ENCODE measurements at regions not wholly inside any gene's neighbourhood (a gene's known extent, or its start where the extent isn't known, plus 50 kb on each side); places are given as distances from the start of the nearest gene placed in this dataset.

DNA sequence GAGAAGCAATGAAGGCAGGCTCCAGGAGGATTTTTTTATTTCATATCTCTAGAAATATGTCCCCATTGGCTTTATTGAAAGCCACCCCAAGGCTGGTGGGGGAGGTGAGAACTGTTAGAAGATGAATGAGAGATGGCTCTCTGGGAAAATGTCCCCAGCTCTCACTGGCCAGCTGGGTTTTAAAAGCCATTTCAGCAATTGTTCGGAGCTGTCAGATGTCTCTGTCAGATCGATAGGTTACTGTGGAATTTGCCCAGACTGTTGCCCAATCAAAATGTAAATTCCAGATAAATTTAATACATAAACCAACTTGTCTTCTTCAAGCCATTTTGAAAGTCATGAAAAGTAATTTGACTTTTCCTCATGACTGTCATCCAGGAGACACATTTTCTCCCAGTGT lies 67.0 kb upstream of the BRINP1 start:
- WGBS (ENCODE audit: insufficient coverage), result 100% methylated on average over 2 of the region's 2 CpGs
- H3K4me1 Mint-ChIP-seq, result no peaks in the 10 kb centered on the region
- H3K4me3 Mint-ChIP-seq, result no peak overlapping the region
- no peak overlapping the region for H2AFZ ChIP-seq (ENCODE audit: insufficient read depth, low read depth, low read length, poor library complexity, severe bottlenecking)
- DNase-seq, result no peak
- H3K4me2 ChIP-seq (replicated peaks; ENCODE audit: low read depth, low read length, poor library complexity, severe bottlenecking), result no peak overlapping the region
- no peaks in the 10 kb centered on the region for H3K27me3 ChIP-seq (replicated peaks in 1 of 4; ENCODE audit: control extremely low read depth in 1 of 4, control insufficient read depth in 3 of 4, insufficient read depth in 4 of 4, low read length in 3 of 4)
- ChIA-PET POLR2A (no interaction called here), CTCF (no interaction called here)
- H3K36me3 ChIP-seq (replicated peaks in 1 of 2; ENCODE audit: control extremely low read depth in 1 of 2, control insufficient read depth in 1 of 2, extremely low read depth in 1 of 2, insufficient read depth in 2 of 2, low read length in 1 of 2), result no peaks in the 10 kb centered on the region
- no peaks in the 10 kb centered on the region for H3K4me1 ChIP-seq (ENCODE audit: control insufficient read depth in 2 of 2, insufficient read depth in 2 of 2, low read length in 2 of 2)
- no peaks in the 10 kb centered on the region for H4K20me1 ChIP-seq (ENCODE audit: control insufficient read depth, insufficient read depth, low read length, poor library complexity, severe bottlenecking)
- H3K27ac Mint-ChIP-seq, result no peak overlapping the region
- H3K9me3 Mint-ChIP-seq (ENCODE audit: insufficient read depth), result no peaks in the 10 kb centered on the region
- no peak for TF ChIP-seq EZH2 (IDR thresholded peaks at IDR 0.05; ENCODE audit: borderline replicate concordance, insufficient read depth, low read depth, low read length, poor library complexity, severe bottlenecking)
- TF ChIP-seq, protein P1, sequence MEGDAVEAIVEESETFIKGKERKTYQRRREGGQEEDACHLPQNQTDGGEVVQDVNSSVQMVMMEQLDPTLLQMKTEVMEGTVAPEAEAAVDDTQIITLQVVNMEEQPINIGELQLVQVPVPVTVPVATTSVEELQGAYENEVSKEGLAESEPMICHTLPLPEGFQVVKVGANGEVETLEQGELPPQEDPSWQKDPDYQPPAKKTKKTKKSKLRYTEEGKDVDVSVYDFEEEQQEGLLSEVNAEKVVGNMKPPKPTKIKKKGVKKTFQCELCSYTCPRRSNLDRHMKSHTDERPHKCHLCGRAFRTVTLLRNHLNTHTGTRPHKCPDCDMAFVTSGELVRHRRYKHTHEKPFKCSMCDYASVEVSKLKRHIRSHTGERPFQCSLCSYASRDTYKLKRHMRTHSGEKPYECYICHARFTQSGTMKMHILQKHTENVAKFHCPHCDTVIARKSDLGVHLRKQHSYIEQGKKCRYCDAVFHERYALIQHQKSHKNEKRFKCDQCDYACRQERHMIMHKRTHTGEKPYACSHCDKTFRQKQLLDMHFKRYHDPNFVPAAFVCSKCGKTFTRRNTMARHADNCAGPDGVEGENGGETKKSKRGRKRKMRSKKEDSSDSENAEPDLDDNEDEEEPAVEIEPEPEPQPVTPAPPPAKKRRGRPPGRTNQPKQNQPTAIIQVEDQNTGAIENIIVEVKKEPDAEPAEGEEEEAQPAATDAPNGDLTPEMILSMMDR (IDR thresholded peaks at IDR 0.05), result no peak
- H3K9ac ChIP-seq (ENCODE audit: low read length), result no peak overlapping the region
- no peaks in the 10 kb centered on the region for H3K27me3 Mint-ChIP-seq
- no peak overlapping the region for H3K4me3 ChIP-seq (ENCODE audit: control extremely low read depth in 1 of 5, extremely low read depth in 1 of 5, insufficient read depth in 1 of 5, low read depth in 2 of 5, low read length in 4 of 5)
- H3K9me3 ChIP-seq (ENCODE audit: control extremely low read depth in 1 of 3, control insufficient read depth in 2 of 3, insufficient read depth in 1 of 3, low read length in 2 of 3), result no peaks in the 10 kb centered on the region
- intact Hi-C loops (cut with micrococcal nuclease), result no loop called here
- no peak for ATAC-seq (ENCODE audit: low read depth)
- no peak overlapping the region for H3K27ac ChIP-seq (ENCODE audit: low read length in 2 of 2)
- no peaks in the 10 kb centered on the region for H3K79me2 ChIP-seq (ENCODE audit: control insufficient read depth, insufficient read depth, low read length)

DNA sequence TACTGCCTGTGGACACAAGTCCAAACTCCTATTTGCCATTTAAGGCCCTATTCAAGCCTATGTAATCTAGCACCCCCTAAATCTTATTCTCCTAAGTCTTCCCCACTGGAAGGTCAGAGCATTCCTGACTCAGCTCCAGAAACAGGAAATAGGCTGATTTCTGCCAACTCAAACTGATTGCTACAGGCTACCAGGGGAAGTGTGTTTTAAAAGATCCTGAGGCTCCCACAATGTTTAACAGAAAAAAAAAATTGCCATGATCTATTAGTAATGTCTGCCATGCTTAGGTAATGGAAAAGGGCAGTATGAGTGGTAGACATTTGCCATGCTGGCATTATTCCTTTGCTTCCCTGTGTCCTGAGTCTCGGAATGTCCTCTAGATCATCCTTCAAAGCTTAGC lies 65.8 kb upstream of the BRINP1 start:
- no peak overlapping the region for H3K4me3 Mint-ChIP-seq
- no peak overlapping the region for H3K27ac Mint-ChIP-seq
- H3K36me3 ChIP-seq (replicated peaks in 1 of 2; ENCODE audit: control extremely low read depth in 1 of 2, control insufficient read depth in 1 of 2, extremely low read depth in 1 of 2, insufficient read depth in 2 of 2, low read length in 1 of 2), result no peaks in the 10 kb centered on the region
- H2AFZ ChIP-seq (ENCODE audit: insufficient read depth, low read depth, low read length, poor library complexity, severe bottlenecking), result no peak overlapping the region
- H3K4me1 Mint-ChIP-seq, result no peaks in the 10 kb centered on the region
- intact Hi-C loops (cut with micrococcal nuclease), result no loop called here
- no peak overlapping the region for H3K4me2 ChIP-seq (replicated peaks; ENCODE audit: low read depth, low read length, poor library complexity, severe bottlenecking)
- no peaks in the 10 kb centered on the region for H3K9me3 Mint-ChIP-seq (ENCODE audit: insufficient read depth)
- DNase-seq (no peak), ATAC-seq (ENCODE audit: low read depth) (no peak)
- ChIA-PET POLR2A (no interaction called here), CTCF (no interaction called here)
- no peak overlapping the region for H3K9ac ChIP-seq (ENCODE audit: low read length)
- 100% methylated on average over 1 of the region's 1 CpG for WGBS (ENCODE audit: insufficient coverage)
- H3K4me3 ChIP-seq (ENCODE audit: control extremely low read depth in 1 of 5, extremely low read depth in 1 of 5, insufficient read depth in 1 of 5, low read depth in 2 of 5, low read length in 4 of 5), result no peak overlapping the region
- H3K4me1 ChIP-seq (ENCODE audit: control insufficient read depth in 2 of 2, insufficient read depth in 2 of 2, low read length in 2 of 2), result no peaks in the 10 kb centered on the region
- H3K27me3 Mint-ChIP-seq, result no peaks in the 10 kb centered on the region
- H4K20me1 ChIP-seq (ENCODE audit: control insufficient read depth, insufficient read depth, low read length, poor library complexity, severe bottlenecking), result no peaks in the 10 kb centered on the region
- no peaks in the 10 kb centered on the region for H3K9me3 ChIP-seq (ENCODE audit: control extremely low read depth in 1 of 3, control insufficient read depth in 2 of 3, insufficient read depth in 1 of 3, low read length in 2 of 3)
- H3K27ac ChIP-seq (ENCODE audit: low read length in 2 of 2), result no peak overlapping the region
- TF ChIP-seq EZH2 (IDR thresholded peaks at IDR 0.05; ENCODE audit: borderline replicate concordance, insufficient read depth, low read depth, low read length, poor library complexity, severe bottlenecking), result no peak
- TF ChIP-seq, protein P1 (IDR thresholded peaks at IDR 0.05), result no peak
- H3K79me2 ChIP-seq (ENCODE audit: control insufficient read depth, insufficient read depth, low read length), result no peaks in the 10 kb centered on the region
- H3K27me3 ChIP-seq (replicated peaks in 1 of 4; ENCODE audit: control extremely low read depth in 1 of 4, control insufficient read depth in 3 of 4, insufficient read depth in 4 of 4, low read length in 3 of 4), result no peaks in the 10 kb centered on the region
